IMR-90 (cell line): ENCODE measurements at regions not wholly inside any gene's neighbourhood (a gene's known extent, or its start where the extent isn't known, plus 50 kb on each side); places are given as distances from the start of the nearest gene placed in this dataset.
A peak's percentile ranks its signal among the peaks of the same experiment; 100 is the strongest.

Source experiments
- ATAC-seq: fragments of 200-7000 bp; cut with Tn5 transposase; 2 replicates; pipeline ENCODE4 v1.9.1; 2020; ENCODE audit warnings: low read depth, mild to moderate bottlenecking, moderate library complexity
- BruUV-seq: library from RNA; stranded (reverse); fragments of 400-500 nt; replicated peaks from 2 replicates; lab custom pipeline; 2021; lab: Mats Ljungman, UMichigan
- CTCF ChIA-PET: fragments of 300-600 bp; formaldehyde crosslinking; extraction: SDS; loops from one replicate; lab custom pipeline; 2021; ENCODE audit warnings: antibody characterized with exemption; lab: Yijun Ruan, JAX
- POLR2A ChIA-PET: fragments of 300-600 bp; sonication (Branson Sonifier 250); formaldehyde crosslinking; loops from one replicate; lab custom pipeline; 2022; ENCODE audit warnings: antibody characterized with exemption; ENCODE audit not compliant: unreplicated experiment; lab: Charles Lee
- DNase-seq: peaks from one replicate; pipeline ENCODE4 v3.0.0; 2013
- H2AFZ ChIP-seq: replicated peaks from 2 replicates; pipeline ENCODE3; 2013; ENCODE audit warnings: low read length, mild to moderate bottlenecking; ENCODE audit not compliant: poor library complexity
- H2AK5ac ChIP-seq: 2 replicates; pipeline ENCODE4 v1.6.1; 2013; ENCODE audit warnings: low read depth, low read length, inconsistent platforms
- H2AK9ac ChIP-seq: replicated peaks from 2 replicates; pipeline ENCODE3; 2013; ENCODE audit warnings: mild to moderate bottlenecking, low read depth, low read length, moderate library complexity; ENCODE audit not compliant: poor library complexity
- H2BK120ac ChIP-seq: 2 replicates; pipeline ENCODE4 v1.6.1; 2013; ENCODE audit warnings: low read depth, low read length, inconsistent platforms
- H2BK15ac ChIP-seq: 3 replicates; pipeline ENCODE4 v1.6.1; 2013; ENCODE audit warnings: low read depth, low read length, inconsistent platforms
- H2BK20ac ChIP-seq: 2 replicates; pipeline ENCODE4 v1.6.1; 2013; ENCODE audit warnings: low read depth, mild to moderate bottlenecking, inconsistent platforms, low read length, moderate library complexity
- H2BK5ac ChIP-seq: 2 replicates; pipeline ENCODE4 v1.6.1; 2013; ENCODE audit warnings: mild to moderate bottlenecking, low read depth, low read length, inconsistent platforms; ENCODE audit not compliant: poor library complexity, severe bottlenecking
- H3K14ac ChIP-seq: replicated peaks from 2 replicates; pipeline ENCODE4 v1.6.1; 2013; ENCODE audit warnings: low read depth, low read length, inconsistent platforms
- H3K18ac ChIP-seq: 2 replicates; pipeline ENCODE4 v1.6.1; 2013; ENCODE audit warnings: low read depth, low read length, control low read depth
- H3K23ac ChIP-seq: 2 replicates; pipeline ENCODE4 v1.6.1; 2013; ENCODE audit warnings: low read depth, low read length, inconsistent platforms
- H3K27ac ChIP-seq: 2 replicates; pipeline ENCODE4 v1.5.1; 2013; ENCODE audit warnings: mild to moderate bottlenecking, control low read depth, low read length; ENCODE audit not compliant: insufficient read depth
- H3K27me3 ChIP-seq: 2 replicates; pipeline ENCODE4 v1.6.1; 2013; ENCODE audit warnings: low read length; ENCODE audit not compliant: control insufficient read depth, insufficient read depth
- H3K36me3 ChIP-seq: 2 replicates; pipeline ENCODE4 v1.6.1; 2013; ENCODE audit warnings: low read length, mixed read lengths; ENCODE audit not compliant: control insufficient read depth, insufficient read depth
- H3K4ac ChIP-seq: 2 replicates; pipeline ENCODE4 v1.6.1; 2013; ENCODE audit warnings: low read depth, low read length, inconsistent platforms
- H3K4me1 ChIP-seq: 2 replicates; pipeline ENCODE4 v1.6.1; 2013; ENCODE audit warnings: low read length, mixed read lengths; ENCODE audit not compliant: control insufficient read depth, insufficient read depth
- H3K4me2 ChIP-seq: 2 replicates; pipeline ENCODE4 v1.6.1; 2013; ENCODE audit warnings: low read depth, mild to moderate bottlenecking, control low read depth, low read length, moderate library complexity
- H3K4me3 ChIP-seq: 2 replicates; pipeline ENCODE4 v1.5.1; 2013; ENCODE audit warnings: low read depth, mild to moderate bottlenecking, control low read depth, low read length, moderate library complexity; ENCODE audit not compliant: insufficient read depth
- H3K56ac ChIP-seq: 2 replicates; pipeline ENCODE4 v1.6.1; 2013; ENCODE audit warnings: low read length, inconsistent platforms; ENCODE audit not compliant: insufficient read depth; ENCODE audit errors: extremely low read depth
- H3K79me1 ChIP-seq, 2 experiments: 2 replicates each; pipeline ENCODE4 v1.6.1; 2013; ENCODE audit warnings: low read length in 2 of 2, inconsistent platforms in 1 of 2, low read depth in 1 of 2
- H3K9ac ChIP-seq: 2 replicates; pipeline ENCODE4 v1.6.1; 2013; ENCODE audit warnings: low read depth, low read length, control low read depth
- H3K9me1 ChIP-seq: 2 replicates; pipeline ENCODE4 v1.6.1; 2013; ENCODE audit warnings: low read length, inconsistent platforms; ENCODE audit not compliant: insufficient read depth
- H3K9me3 ChIP-seq: 2 replicates; pipeline ENCODE4 v1.6.1; 2013; ENCODE audit warnings: low read length; ENCODE audit not compliant: control insufficient read depth, insufficient read depth
- H4K20me1 ChIP-seq: 2 replicates; pipeline ENCODE4 v1.6.1; 2013; ENCODE audit warnings: low read length, inconsistent platforms; ENCODE audit not compliant: insufficient read depth
- H4K5ac ChIP-seq: 2 replicates; pipeline ENCODE4 v1.6.1; 2013; ENCODE audit warnings: mild to moderate bottlenecking, low read depth, low read length, control low read depth
- H4K8ac ChIP-seq, 2 experiments: 2 replicates each; pipeline ENCODE4 v1.6.1; 2013; ENCODE audit warnings: low read depth in 2 of 2, low read length in 2 of 2, control low read depth in 1 of 2, inconsistent platforms in 1 of 2
- H4K91ac ChIP-seq: 2 replicates; pipeline ENCODE4 v1.6.1; 2013; ENCODE audit warnings: low read depth, low read length, inconsistent platforms; ENCODE audit not compliant: insufficient read depth
- BHLHE40 ChIP-seq: fragments of 150-350 bp; IDR thresholded peaks from 2 replicates; pipeline ENCODE4 v1.6.1; 2016; ENCODE audit warnings: mild to moderate bottlenecking, low read depth, low read length
- CHD1 ChIP-seq: IDR thresholded peaks from 2 replicates; pipeline ENCODE4 v1.6.1; 2012; ENCODE audit warnings: low read depth, low read length, improper control_type of control experiment
- CTCF ChIP-seq: conservative IDR thresholded peaks from 2 replicates; pipeline ENCODE4 v1.5.1; 2012; ENCODE audit warnings: mild to moderate bottlenecking, low read depth, low read length, improper control_type of control experiment
- MAFK ChIP-seq: IDR thresholded peaks from 2 replicates; pipeline ENCODE4 v1.6.1; 2012; ENCODE audit warnings: low read depth, low read length, improper control_type of control experiment
- NFE2L2 ChIP-seq: fragments of 150-350 bp; IDR thresholded peaks from 2 replicates; pipeline ENCODE4 v1.6.1; 2016; ENCODE audit warnings: low read depth, mild to moderate bottlenecking, low read length
- RCOR1 ChIP-seq: IDR thresholded peaks from 2 replicates; pipeline ENCODE4 v1.6.1; 2012; ENCODE audit warnings: mild to moderate bottlenecking, low read length, improper control_type of control experiment; ENCODE audit not compliant: insufficient replicate concordance
- USF2 ChIP-seq: fragments of 150-350 bp; IDR thresholded peaks from 2 replicates; pipeline ENCODE4 v1.6.1; 2017; ENCODE audit warnings: mild to moderate bottlenecking, antibody characterized with exemption, low read length, low read depth
- WGBS, 2 experiments: methylation state at CpG; one replicate each; pipeline versions ENCODE4 v1.1.5 to v1.1.7; 2013; ENCODE audit warnings: missing lambda C conversion rate in 2 of 2; ENCODE audit not compliant: insufficient read length in 1 of 2; ENCODE audit errors: extremely low coverage in 2 of 2; 5-methylcytosine and 5-hydroxymethylcytosine counted together
- dilution Hi-C: fragments of 300-500 bp; cut with HindIII; formaldehyde crosslinking; loops from one replicate; pipeline ENCODE4 v1.14.3; 2018; ENCODE audit warnings: low sequenced_read_pairs; ENCODE audit not compliant: unreplicated experiment
- in situ Hi-C: fragments of 300-500 bp; cut with MboI; formaldehyde crosslinking; loops from 3 replicates; pipeline ENCODE4 v1.14.3; 2019; ENCODE audit warnings: low sequenced_read_pairs, inconsistent platforms, mixed read lengths
- intact Hi-C: fragments of 100-400 bp; cut with micrococcal nuclease; formaldehyde crosslinking; loops from 2 replicates; pipeline ENCODE4 v1.10.0; 2022

GRCh38 chr1:61005614-61006580 is 76.5 kb upstream of the NFIA start:
- no peaks in the 10 kb centered on the region for H3K4me1 ChIP-seq
- no peak for DNase-seq
- TF ChIP-seq CTCF (no peak), USF2 (no peak), NFE2L2 (no peak), BHLHE40 (no peak), CHD1 (no peak), RCOR1 (no peak), MAFK (peak; percentile 85)
- no peak overlapping the region for H4K5ac ChIP-seq
- CTCF ChIA-PET, result no interaction called here
- no peak overlapping the region for H2AK5ac ChIP-seq
- H4K20me1 ChIP-seq, result no peaks in the 10 kb centered on the region
- dilution Hi-C loops, result no loop called here
- H3K4me3 ChIP-seq, result no peak overlapping the region
- H3K27ac ChIP-seq, result no peak overlapping the region
- no peak overlapping the region for H2AK9ac ChIP-seq
- H3K27me3 ChIP-seq, result peaks cover 6% of the 10 kb centered on the region
- no peak overlapping the region for H3K56ac ChIP-seq
- H3K4me2 ChIP-seq, result no peak overlapping the region
- H3K4ac ChIP-seq, result no peak overlapping the region
- H3K9ac ChIP-seq, result no peak overlapping the region
- H2BK20ac ChIP-seq, result no peak overlapping the region
- 17% methylated on average over 4 of the region's 9 CpGs; no CpG with 5 or more reads in 1 of the 2 experiments for WGBS, 2 experiments
- intact Hi-C loops, result no loop called here
- H3K79me1 ChIP-seq, result no peaks in the 10 kb centered on the region
- H2BK120ac ChIP-seq, result no peak overlapping the region
- no peak overlapping the region for H3K18ac ChIP-seq
- no peak overlapping the region for H4K8ac ChIP-seq
- no peak overlapping the region for H3K23ac ChIP-seq
- no peak overlapping the region for H2BK5ac ChIP-seq
- POLR2A ChIA-PET, result interaction anchor here (0.8 kb wide), 1 partner anchor 834 kb away, joined by 3 read pairs; no protein-coding TSS in a partner anchor
- no peak overlapping the region for H3K14ac ChIP-seq
- H4K91ac ChIP-seq, result no peak overlapping the region
- BruUV-seq, result no TSS peak
- H3K9me3 ChIP-seq, result no peaks in the 10 kb centered on the region
- H2AFZ ChIP-seq, result no peak overlapping the region
- in situ Hi-C loops, result no loop called here
- no peak for ATAC-seq
- no peaks in the 10 kb centered on the region for H3K36me3 ChIP-seq
- H2BK15ac ChIP-seq, result no peak overlapping the region
- H3K9me1 ChIP-seq, result no peaks in the 10 kb centered on the region
